Gastroesophageal sphincter (tissue), 3 donors: ENCODE measurements at regions not wholly inside any gene's neighbourhood (a gene's known extent, or its start where the extent isn't known, plus 50 kb on each side); places are given as distances from the start of the nearest gene placed in this dataset.
"Not testable (repeated sequence)": the region's sequence is repeated elsewhere in the genome, so short reads cannot be mapped to it uniquely, and the experiment has no call there.

Experiments used
- CTCF ChIP-seq, 4 experiments: fragments of 200-600 bp in 2 of 4; fragments of 450-650 bp in 2 of 4; sonication (generic) in 1 of 4; IDR thresholded peaks; one replicate each; pipeline ENCODE4 v1.5.1; 2017 to 2019; ENCODE audit warnings: antibody characterized with exemption in 4 of 4, mild to moderate bottlenecking in 2 of 4, moderate library complexity in 2 of 4
- EP300 ChIP-seq: sonication (generic); formaldehyde crosslinking; IDR thresholded peaks from one replicate; pipeline ENCODE4 v1.6.1; 2017; ENCODE audit warnings: antibody characterized with exemption, mild to moderate bottlenecking
- POLR2A ChIP-seq, 2 donors: fragments of 450-650 bp; IDR thresholded peaks; one replicate each; pipeline ENCODE4 v1.6.1; 2017; ENCODE audit warnings: antibody characterized with exemption in 2 of 2, mild to moderate bottlenecking in 2 of 2, moderate library complexity in 1 of 2
- POLR2AphosphoS5 ChIP-seq: sonication (generic); formaldehyde crosslinking; IDR thresholded peaks from one replicate; pipeline ENCODE4 v1.6.1; 2017; ENCODE audit warnings: antibody characterized with exemption

DNA sequence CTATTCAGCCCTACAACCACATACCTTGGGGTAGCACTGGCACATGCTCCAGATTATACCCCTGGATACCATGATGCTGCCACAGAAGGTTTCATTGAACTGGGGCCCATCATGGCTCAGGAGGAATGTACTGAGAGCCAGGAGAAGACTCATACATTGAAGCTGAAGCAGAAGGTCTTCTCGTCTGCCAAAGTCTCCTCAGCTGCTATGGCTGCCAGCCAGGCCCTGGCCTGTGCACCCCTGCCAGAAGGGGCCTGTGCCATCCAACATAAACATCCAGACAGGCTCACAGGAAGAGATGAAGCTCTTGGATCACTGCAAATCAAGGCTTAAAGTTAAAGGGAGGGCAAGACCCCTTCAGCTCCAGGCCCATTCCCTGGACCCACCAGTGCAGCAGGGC is 364.2 kb downstream of the KCNJ18 start:
- TF ChIP-seq CTCF (IDR thresholded peaks at IDR 0.05); POLR2AphosphoS5; POLR2A (IDR thresholded peaks at IDR 0.05); EP300: not testable (repeated sequence)
